H1 (cell line): ENCODE measurements at regions not wholly inside any gene's neighbourhood (a gene's known extent, or its start where the extent isn't known, plus 50 kb on each side); places are given as distances from the start of the nearest gene placed in this dataset.

Experiments used
- CTCF ChIA-PET: fragments of 300-600 bp; sonication (Branson Sonifier 250); formaldehyde crosslinking; loops from one replicate; lab custom pipeline; 2021; ENCODE audit not compliant: partially characterized antibody; lab: Charles Lee
- POLR2A ChIA-PET: fragments of 300-600 bp; sonication (Branson Sonifier 250); formaldehyde crosslinking; loops from one replicate; lab custom pipeline; 2021; ENCODE audit warnings: inconsistent platforms; ENCODE audit not compliant: partially characterized antibody; lab: Charles Lee
- DNase-seq, 2 experiments: peaks; one replicate each; pipeline versions ENCODE4 v3.0.0 to v3.0.0-alpha.2; 2010 to 2022; ENCODE audit warnings: low spot score in 2 of 2, low read depth in 1 of 2, mixed read lengths in 1 of 2
- FAIRE-seq: peaks from 2 replicates; lab custom pipeline; 2011; peaks lifted over from hg19 to GRCh38; lab: Jason Lieb, UNC
- H2AFZ ChIP-seq: 2 replicates; pipeline ENCODE4 v1.8.1; 2012; ENCODE audit warnings: low read length, inconsistent platforms
- H2AK5ac ChIP-seq: 2 replicates; pipeline ENCODE4 v1.6.1; 2013; ENCODE audit warnings: low read depth, low read length
- H2BK120ac ChIP-seq: replicated peaks from 2 replicates; pipeline ENCODE3; 2013; ENCODE audit warnings: low read depth, low read length, inconsistent platforms
- H2BK12ac ChIP-seq: 2 replicates; pipeline ENCODE4 v1.6.1; 2013; ENCODE audit warnings: low read depth, low read length
- H2BK15ac ChIP-seq: 2 replicates; pipeline ENCODE4 v1.6.1; 2013; ENCODE audit warnings: low read length
- H2BK20ac ChIP-seq: 2 replicates; pipeline ENCODE4 v1.6.1; 2013; ENCODE audit warnings: low read length
- H2BK5ac ChIP-seq: 2 replicates; pipeline ENCODE4 v1.6.1; 2013; ENCODE audit warnings: low read depth, low read length
- H3K14ac ChIP-seq: 2 replicates; pipeline ENCODE4 v1.6.1; 2013; ENCODE audit warnings: inconsistent platforms; ENCODE audit not compliant: insufficient read length
- H3K18ac ChIP-seq: 2 replicates; pipeline ENCODE4 v1.6.1; 2013; ENCODE audit warnings: low read length; ENCODE audit errors: extremely low read depth
- H3K23ac ChIP-seq: 2 replicates; pipeline ENCODE4 v1.6.1; 2013; ENCODE audit warnings: inconsistent platforms; ENCODE audit not compliant: insufficient read length
- H3K23me2 ChIP-seq: 2 replicates; pipeline ENCODE4 v1.6.1; 2013; ENCODE audit warnings: low read depth, low read length
- H3K27ac ChIP-seq: 2 replicates; pipeline ENCODE4 v1.6.1; 2011; ENCODE audit warnings: low read depth, low read length, inconsistent platforms
- H3K27me3 ChIP-seq, 4 experiments: replicated peaks in 1 of 4; 1 replicate in 1 of 4; 2 replicates in 3 of 4; pipeline versions ENCODE4 v1.6.1 to v1.8.1; 2011 to 2013; ENCODE audit warnings: low read length in 3 of 4, mild to moderate bottlenecking in 3 of 4, inconsistent platforms in 2 of 4, mixed read lengths in 2 of 4, moderate library complexity in 1 of 4; ENCODE audit not compliant: control insufficient read depth in 3 of 4, insufficient read depth in 3 of 4; ENCODE audit errors: extremely low read depth in 1 of 4
- H3K36me3 ChIP-seq, 4 experiments: 2 replicates each; pipeline versions ENCODE4 v1.6.1 to v1.8.1; 2011 to 2013; ENCODE audit warnings: mild to moderate bottlenecking in 4 of 4, low read length in 3 of 4, moderate library complexity in 2 of 4, control low read depth in 1 of 4, inconsistent platforms in 1 of 4; ENCODE audit not compliant: insufficient read depth in 4 of 4, control insufficient read depth in 2 of 4
- H3K4ac ChIP-seq: replicated peaks from 2 replicates; pipeline ENCODE3; 2013; ENCODE audit warnings: low read length, low read depth, mixed read lengths, inconsistent platforms; ENCODE audit not compliant: insufficient read length
- H3K4me1 ChIP-seq, 4 experiments: replicated peaks in 1 of 4; 1 replicate in 1 of 4; 2 replicates in 3 of 4; pipeline versions ENCODE4 v1.6.1 to v1.8.1; 2011 to 2013; ENCODE audit warnings: low read length in 3 of 4, inconsistent platforms in 2 of 4, mixed read lengths in 1 of 4; ENCODE audit not compliant: insufficient read depth in 4 of 4, control insufficient read depth in 3 of 4
- H3K4me2 ChIP-seq, 2 experiments: 2 replicates each; pipeline versions ENCODE4 v1.6.1 to v1.8.1; 2011 to 2013; ENCODE audit warnings: low read depth in 2 of 2, low read length in 2 of 2, control low read depth in 1 of 2, inconsistent platforms in 1 of 2, mild to moderate bottlenecking in 1 of 2; ENCODE audit not compliant: insufficient read depth in 1 of 2
- H3K4me3 ChIP-seq, 4 experiments: fragments of 200-600, 300-600 bp in 1 of 4; sonication (generic), shearing (Covaris generic), sonication (Bioruptor Twin) in 1 of 4; 2 replicates each; pipeline versions ENCODE4 v1.5.1 to v1.8.1; 2011 to 2016; ENCODE audit warnings: low read length in 4 of 4, low read depth in 3 of 4, control low read depth in 2 of 4, inconsistent platforms in 2 of 4, mild to moderate bottlenecking in 2 of 4, mixed read lengths in 1 of 4, moderate library complexity in 1 of 4; ENCODE audit not compliant: insufficient read depth in 2 of 4; ENCODE audit errors: extremely low read depth in 1 of 4
- H3K56ac ChIP-seq: replicated peaks from 2 replicates; pipeline ENCODE3; 2013; ENCODE audit warnings: low read depth, mild to moderate bottlenecking, mixed read lengths, low read length, inconsistent platforms; ENCODE audit not compliant: insufficient read length
- H3K79me1 ChIP-seq: 2 replicates; pipeline ENCODE4 v1.6.1; 2013; ENCODE audit warnings: low read depth, low read length, control low read depth
- H3K79me2 ChIP-seq, 2 experiments: 2 replicates each; pipeline versions ENCODE4 v1.6.1 to v1.8.1; 2012 to 2013; ENCODE audit warnings: low read length in 2 of 2, mild to moderate bottlenecking in 2 of 2, inconsistent platforms in 1 of 2; ENCODE audit not compliant: insufficient read depth in 2 of 2, control insufficient read depth in 1 of 2
- H3K9ac ChIP-seq, 4 experiments: replicated peaks in 1 of 4; 1 replicate in 1 of 4; 2 replicates in 3 of 4; pipeline versions ENCODE4 v1.6.1 to v1.8.1; 2011 to 2013; ENCODE audit warnings: low read depth in 3 of 4, low read length in 3 of 4, control low read depth in 2 of 4, mild to moderate bottlenecking in 2 of 4, moderate library complexity in 2 of 4, inconsistent platforms in 1 of 4; ENCODE audit errors: extremely low read depth in 1 of 4
- H3K9me3 ChIP-seq, 2 experiments: 2 replicates each; pipeline versions ENCODE4 v1.6.1 to v1.8.1; 2012 to 2013; ENCODE audit warnings: mild to moderate bottlenecking in 2 of 2, moderate library complexity in 2 of 2, control low read depth in 1 of 2, inconsistent platforms in 1 of 2, low read depth in 1 of 2, low read length in 1 of 2, mixed read lengths in 1 of 2; ENCODE audit not compliant: insufficient read depth in 2 of 2
- H4K20me1 ChIP-seq, 2 experiments: replicated peaks in 1 of 2; 2 replicates each; pipeline versions ENCODE3 to v1.8.1; 2011 to 2013; ENCODE audit warnings: inconsistent platforms in 2 of 2, low read length in 2 of 2, mild to moderate bottlenecking in 1 of 2; ENCODE audit not compliant: insufficient read depth in 2 of 2, control insufficient read depth in 1 of 2
- H4K5ac ChIP-seq: 2 replicates; pipeline ENCODE4 v1.6.1; 2013; ENCODE audit warnings: low read length, low read depth, mixed read lengths, inconsistent platforms; ENCODE audit not compliant: insufficient read length
- H4K8ac ChIP-seq: 2 replicates; pipeline ENCODE4 v1.8.0; 2013; ENCODE audit warnings: mild to moderate bottlenecking, moderate library complexity, low read length, inconsistent platforms; ENCODE audit not compliant: insufficient read depth; ENCODE audit errors: extremely low read depth
- H4K91ac ChIP-seq: replicated peaks from 2 replicates; pipeline ENCODE3; 2013; ENCODE audit warnings: low read length, mixed read lengths, inconsistent platforms; ENCODE audit not compliant: insufficient read length
- CREB1 ChIP-seq: IDR thresholded peaks from 2 replicates; pipeline ENCODE4 v1.6.1; 2012; ENCODE audit warnings: inconsistent platforms
- EP300 ChIP-seq, 2 experiments: IDR thresholded peaks; 1 replicate in 1 of 2; 2 replicates in 1 of 2; pipeline ENCODE4 v1.6.1; 2011 to 2012; ENCODE audit warnings: low read depth in 2 of 2, low read length in 2 of 2, mild to moderate bottlenecking in 2 of 2, borderline replicate concordance in 1 of 2, inconsistent platforms in 1 of 2, moderate library complexity in 1 of 2
- GABPA ChIP-seq: IDR thresholded peaks from 2 replicates; pipeline ENCODE4 v1.6.1; 2011; ENCODE audit warnings: mild to moderate bottlenecking, low read length, moderate library complexity, borderline replicate concordance; ENCODE audit not compliant: insufficient read depth
- JUND ChIP-seq: IDR thresholded peaks from 2 replicates; pipeline ENCODE4 v1.6.1; 2011; ENCODE audit warnings: mild to moderate bottlenecking, improper control_type of control experiment, low read length
- RFX5 ChIP-seq: IDR thresholded peaks from 2 replicates; pipeline ENCODE4 v1.6.1; 2011; ENCODE audit warnings: low read depth, low read length, improper control_type of control experiment, borderline replicate concordance
- SP1 ChIP-seq: IDR thresholded peaks from 2 replicates; pipeline ENCODE4 v1.6.1; 2011; ENCODE audit warnings: low read depth, low read length
- SP2 ChIP-seq: IDR thresholded peaks from 2 replicates; pipeline ENCODE4 v1.6.1; 2012; ENCODE audit warnings: mild to moderate bottlenecking, low read length, inconsistent platforms
- SP4 ChIP-seq: IDR thresholded peaks from 2 replicates; pipeline ENCODE4 v1.6.1; 2012; ENCODE audit warnings: low read length, inconsistent platforms
- WGBS, 2 experiments: shearing (Covaris generic) in 1 of 2; methylation state at CpG; one replicate each; pipeline versions ENCODE4 v1.1.6 to v1.1.7; 2013 to 2015; ENCODE audit warnings: low lambda C conversion rate in 2 of 2, mixed read lengths in 2 of 2, inconsistent platforms in 1 of 2, low coverage in 1 of 2, missing lambda C conversion rate in 1 of 2; ENCODE audit not compliant: insufficient replicate concordance in 2 of 2, insufficient coverage in 1 of 2, insufficient read length in 1 of 2; ENCODE audit errors: extremely low coverage in 1 of 2, missing lambda C conversion rate in 1 of 2; 5-methylcytosine and 5-hydroxymethylcytosine counted together
- TF ChIP-seq, protein P1 (sequence below), 3 experiments: IDR thresholded peaks; 1 replicate in 2 of 3; 2 replicates in 1 of 3; pipeline versions ENCODE4 v1.5.1 to v1.6.1; 2011; ENCODE audit warnings: low read length in 3 of 3, mild to moderate bottlenecking in 3 of 3, inconsistent platforms in 2 of 3, low read depth in 1 of 3, moderate library complexity in 1 of 3; ENCODE audit not compliant: insufficient read depth in 1 of 3; ENCODE audit errors: control extremely low read depth in 1 of 3

DNA sequence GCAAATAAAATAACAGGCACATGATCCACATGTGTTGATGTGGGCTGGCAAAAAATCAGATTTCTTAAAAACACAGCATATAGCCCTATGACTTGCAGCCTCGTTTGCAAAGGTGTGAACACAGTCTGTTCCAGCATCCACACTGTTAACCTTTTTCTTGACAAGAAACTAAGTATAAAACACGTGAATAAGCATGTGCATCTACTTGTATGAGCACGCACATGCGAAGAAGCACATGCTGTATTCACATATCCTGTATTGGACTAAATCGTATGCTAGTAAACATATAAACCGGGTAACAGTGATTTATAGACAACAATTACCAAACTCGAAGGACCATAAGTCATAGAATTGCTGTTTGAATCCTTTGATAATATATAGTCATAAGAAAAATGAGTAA lies 218.7 kb downstream of the HDGFL1 start (continued):
- no peak for TF ChIP-seq SP2

DNA sequence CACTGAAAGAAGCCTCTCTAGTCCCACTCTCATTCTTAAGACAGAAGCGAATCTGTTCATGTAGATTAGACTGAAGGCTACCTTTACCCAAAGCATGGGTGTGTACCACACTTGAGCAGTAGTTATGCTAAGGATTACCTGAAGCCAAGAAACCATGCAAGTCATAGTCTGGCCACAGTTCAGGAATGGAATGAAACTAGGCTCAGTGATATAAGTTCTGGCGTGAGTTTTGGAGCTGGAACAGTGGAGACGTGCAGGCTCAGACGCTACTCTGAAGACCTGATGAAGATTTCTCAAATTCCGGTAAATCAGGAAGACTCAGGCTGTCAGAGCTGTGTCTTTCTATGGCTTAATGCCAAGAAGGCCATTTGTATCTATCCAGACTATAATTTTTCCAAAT lies 219.9 kb downstream of the HDGFL1 start:
- Histone ChIP-seq H3K56ac (no peak overlapping the region), H2BK12ac (no peak overlapping the region), H3K27me3 (no peaks in the 10 kb centered on the region), H3K4ac (no peak overlapping the region), H2BK15ac (no peak overlapping the region), H3K4me2 (no peak overlapping the region), H4K8ac (no peak overlapping the region), H3K9me3 (0 out of 4 replicates have a peak, but pooled peaks cover 0 to under 1% of the 10 kb centered on the region in 2 experiments), H4K5ac (no peak overlapping the region), H3K4me3 (no peak overlapping the region), H2BK120ac (no peak overlapping the region), H4K20me1 (no peaks in the 10 kb centered on the region), H3K36me3 (no peaks in the 10 kb centered on the region), H3K18ac (no peak overlapping the region), H3K27ac (no peak overlapping the region), H2BK5ac (no peak overlapping the region), H3K23ac (no peak overlapping the region), H3K79me2 (no peaks in the 10 kb centered on the region), H2AFZ (peak overlapping the region; percentile 51; the same call in 1 of the 2 replicates), H3K14ac (no peak overlapping the region), H3K9ac (no peak overlapping the region), H3K23me2 (no peaks in the 10 kb centered on the region), H3K79me1 (no peaks in the 10 kb centered on the region), H4K91ac (no peak overlapping the region), H3K4me1 (peaks cover 0 to 9% (median 4%) of the 10 kb centered on the region in 4 experiments; a peak in 4 of 7 replicates), H2BK20ac (no peak overlapping the region), H2AK5ac (no peak overlapping the region)
- WGBS, 2 experiments = 89% methylated on average over 5 of the region's 5 CpGs; no CpG with 5 or more reads in 1 of the 2 experiments
- CTCF ChIA-PET = no interaction called here
- POLR2A ChIA-PET = no interaction called here
- DNase-seq = no peak
- FAIRE-seq = no peak
- TF ChIP-seq EP300 (IDR thresholded peaks at IDR 0.05; ENCODE audit: borderline replicate concordance in 1 of 2, low read depth in 2 of 2, low read length in 2 of 2) (no peak), SP4 (no peak), GABPA (no peak), SP1 (no peak), CREB1 (no peak), JUND (no peak), RFX5 (no peak)
- TF ChIP-seq, protein P1, sequence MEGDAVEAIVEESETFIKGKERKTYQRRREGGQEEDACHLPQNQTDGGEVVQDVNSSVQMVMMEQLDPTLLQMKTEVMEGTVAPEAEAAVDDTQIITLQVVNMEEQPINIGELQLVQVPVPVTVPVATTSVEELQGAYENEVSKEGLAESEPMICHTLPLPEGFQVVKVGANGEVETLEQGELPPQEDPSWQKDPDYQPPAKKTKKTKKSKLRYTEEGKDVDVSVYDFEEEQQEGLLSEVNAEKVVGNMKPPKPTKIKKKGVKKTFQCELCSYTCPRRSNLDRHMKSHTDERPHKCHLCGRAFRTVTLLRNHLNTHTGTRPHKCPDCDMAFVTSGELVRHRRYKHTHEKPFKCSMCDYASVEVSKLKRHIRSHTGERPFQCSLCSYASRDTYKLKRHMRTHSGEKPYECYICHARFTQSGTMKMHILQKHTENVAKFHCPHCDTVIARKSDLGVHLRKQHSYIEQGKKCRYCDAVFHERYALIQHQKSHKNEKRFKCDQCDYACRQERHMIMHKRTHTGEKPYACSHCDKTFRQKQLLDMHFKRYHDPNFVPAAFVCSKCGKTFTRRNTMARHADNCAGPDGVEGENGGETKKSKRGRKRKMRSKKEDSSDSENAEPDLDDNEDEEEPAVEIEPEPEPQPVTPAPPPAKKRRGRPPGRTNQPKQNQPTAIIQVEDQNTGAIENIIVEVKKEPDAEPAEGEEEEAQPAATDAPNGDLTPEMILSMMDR (IDR thresholded peaks at IDR 0.05; ENCODE audit: control extremely low read depth in 1 of 3, insufficient read depth in 1 of 3, low read depth in 1 of 3, low read length in 3 of 3) = no peak
